HG02642 (cell line): ENCODE measurements at regions not wholly inside any gene's neighbourhood (a gene's known extent, or its start where the extent isn't known, plus 50 kb on each side); places are given as distances from the start of the nearest gene placed in this dataset.

ENCODE experiments used
- ATAC-seq: cut with Tn5 transposase; IDR thresholded peaks from one replicate; pipeline ENCODE4 v1.9.1; 2021; ENCODE audit warnings: mild to moderate bottlenecking; ENCODE audit not compliant: unreplicated experiment, poor library complexity

GRCh38 chr13:39855236-39855635 lies 199.8 kb downstream of the COG6 start:
- no peak for ATAC-seq

GRCh38 chr13:39856714-39857113 lies 201.3 kb downstream of the COG6 start:
- ATAC-seq = no peak

GRCh38 chr13:39858794-39859193 lies 203.3 kb downstream of the COG6 start:
- no peak for ATAC-seq

GRCh38 chr13:39859898-39860297 lies 204.4 kb downstream of the COG6 start:
- no peak for ATAC-seq

- no peak for ATAC-seq
Measured at GRCh38 chr13:39862900-39863299, 207.4 kb downstream of the COG6 start.

GRCh38 chr13:39864221-39864620 lies 208.8 kb downstream of the COG6 start:
- no peak for ATAC-seq

- no peak for ATAC-seq
Measured at GRCh38 chr13:39866722-39867121, 211.3 kb downstream of the COG6 start.

- ATAC-seq = no peak
Measured at GRCh38 chr13:39867807-39868206, 212.3 kb downstream of the COG6 start.

GRCh38 chr13:39870197-39870747 lies 214.8 kb downstream of the COG6 start:
- ATAC-seq = no peak

GRCh38 chr13:39874331-39875053 lies 219.0 kb downstream of the COG6 start:
- no peak for ATAC-seq

GRCh38 chr13:39875111-39875987 lies 219.9 kb downstream of the COG6 start:
- no peak for ATAC-seq

GRCh38 chr13:39876258-39876657 lies 220.8 kb downstream of the COG6 start:
- ATAC-seq = no peak

GRCh38 chr13:39877134-39877533 lies 221.7 kb downstream of the COG6 start:
- no peak for ATAC-seq

GRCh38 chr13:39879286-39880035 lies 224.0 kb downstream of the COG6 start:
- ATAC-seq = no peak

- no peak for ATAC-seq
Measured at GRCh38 chr13:39881383-39881782, 225.9 kb downstream of the COG6 start.

GRCh38 chr13:39881887-39882286 lies 226.4 kb downstream of the COG6 start:
- ATAC-seq = no peak

GRCh38 chr13:39884166-39884565 lies 228.7 kb downstream of the COG6 start:
- no peak for ATAC-seq

GRCh38 chr13:39886336-39886735 lies 230.9 kb downstream of the COG6 start:
- no peak for ATAC-seq

GRCh38 chr13:39887387-39887786 lies 231.9 kb downstream of the COG6 start:
- ATAC-seq = no peak
